SIG-M5 treated with dmso at 0.1 percent for 504 hours (cell line): ENCODE measurements at regions not wholly inside any gene's neighbourhood (a gene's known extent, or its start where the extent isn't known, plus 50 kb on each side); places are given as distances from the start of the nearest gene placed in this dataset.
A peak's percentile ranks its signal among the peaks of the same experiment; 100 is the strongest.

Experiments
- DNase-seq: peaks from one replicate; lab custom pipeline; 2025; ENCODE audit not compliant: unreplicated experiment; lab: John Stamatoyannopoulos, UW

- DNase-seq: no peak
Measured at GRCh38 chrX:5122181-5122678, 1106.4 kb downstream of the NLGN4X start.

GRCh38 chrX:5117816-5118215 lies 1110.9 kb downstream of the NLGN4X start:
- no peak for DNase-seq

- DNase-seq: peak; percentile 13
Measured at GRCh38 chrX:5113128-5113527, 1115.5 kb downstream of the NLGN4X start.

- no peak for DNase-seq
Measured at GRCh38 chrX:5100004-5100403, 1128.7 kb downstream of the NLGN4X start.

- DNase-seq: no peak
Measured at GRCh38 chrX:5086388-5086787, 1142.3 kb downstream of the NLGN4X start.

- no peak for DNase-seq
Measured at GRCh38 chrX:5084279-5084678, 1144.4 kb downstream of the NLGN4X start.

- no peak for DNase-seq
Measured at GRCh38 chrX:5082705-5083104, 1146.0 kb downstream of the NLGN4X start.

- DNase-seq: no peak
Measured at GRCh38 chrX:5080791-5081190, 1147.9 kb downstream of the NLGN4X start.

GRCh38 chrX:5068550-5068949 lies 1160.1 kb downstream of the NLGN4X start:
- DNase-seq: no peak

- DNase-seq: no peak
Measured at GRCh38 chrX:5057786-5058185, 1170.9 kb downstream of the NLGN4X start.

- no peak for DNase-seq
Measured at GRCh38 chrX:5054852-5055251, 1173.8 kb downstream of the NLGN4X start.

- no peak for DNase-seq
Measured at GRCh38 chrX:5051831-5052491, 1176.7 kb downstream of the NLGN4X start.

- DNase-seq: no peak
Measured at GRCh38 chrX:5042563-5042962, 1186.1 kb downstream of the NLGN4X start.

- no peak for DNase-seq
Measured at GRCh38 chrX:5031792-5032191, 1196.9 kb downstream of the NLGN4X start.

GRCh38 chrX:5015451-5015850 lies 1213.2 kb downstream of the NLGN4X start:
- DNase-seq: no peak

- no peak for DNase-seq
Measured at GRCh38 chrX:4994855-4995254, 1233.8 kb downstream of the NLGN4X start.

- DNase-seq: no peak
Measured at GRCh38 chrX:4978613-4979012, 1250.1 kb downstream of the NLGN4X start.

- DNase-seq: no peak
Measured at GRCh38 chrX:4971646-4972045, 1257.0 kb downstream of the NLGN4X start.

- no peak for DNase-seq
Measured at GRCh38 chrX:4964112-4964511, 1250.7 kb upstream of the PRKX start.

GRCh38 chrX:4963432-4963831 lies 1250.0 kb upstream of the PRKX start:
- DNase-seq: no peak

- no peak for DNase-seq
Measured at GRCh38 chrX:4944767-4945166, 1231.3 kb upstream of the PRKX start.

- DNase-seq: no peak
Measured at GRCh38 chrX:4936315-4936714, 1222.9 kb upstream of the PRKX start.

- peak; percentile 82 for DNase-seq
Measured at GRCh38 chrX:4935846-4936245, 1222.4 kb upstream of the PRKX start.
